Epithelial cell of esophagus (primary cell): ENCODE measurements at regions not wholly inside any gene's neighbourhood (a gene's known extent, or its start where the extent isn't known, plus 50 kb on each side); places are given as distances from the start of the nearest gene placed in this dataset.
A peak's percentile ranks its signal among the peaks of the same experiment; 100 is the strongest.

ENCODE experiments used
- DNase-seq: peaks from one replicate; pipeline ENCODE4 v3.0.0; 2010; ENCODE audit warnings: low read depth
- H3K4me3 ChIP-seq: 2 replicates; pipeline ENCODE4 v1.5.1; 2011; ENCODE audit warnings: mild to moderate bottlenecking, low read length, control low read depth
- CTCF ChIP-seq: IDR thresholded peaks from 2 replicates; pipeline ENCODE4 v1.5.1; 2011; ENCODE audit warnings: low read depth, mild to moderate bottlenecking, low read length, control low read depth, inconsistent platforms; ENCODE audit not compliant: insufficient read depth; ENCODE audit errors: missing control alignments

GRCh38 chr1:81008293-81008692, 792.4 kb upstream of the ADGRL2 start:
- no peak for DNase-seq
- TF ChIP-seq CTCF = no peak
- H3K4me3 ChIP-seq = no peak overlapping the region

- H3K4me3 ChIP-seq = no peak overlapping the region
- peak; percentile 36 for DNase-seq
- TF ChIP-seq CTCF = no peak
These were observed 793.7 kb upstream of the ADGRL2 start for GRCh38 chr1:81007024-81007423.

- no peak for TF ChIP-seq CTCF
- no peak for DNase-seq
- H3K4me3 ChIP-seq = no peak overlapping the region
These were observed 794.2 kb upstream of the ADGRL2 start for GRCh38 chr1:81006502-81006901.

GRCh38 chr1:81004011-81004410, 796.7 kb upstream of the ADGRL2 start:
- DNase-seq = no peak
- TF ChIP-seq CTCF = no peak
- no peak overlapping the region for H3K4me3 ChIP-seq

DNA sequence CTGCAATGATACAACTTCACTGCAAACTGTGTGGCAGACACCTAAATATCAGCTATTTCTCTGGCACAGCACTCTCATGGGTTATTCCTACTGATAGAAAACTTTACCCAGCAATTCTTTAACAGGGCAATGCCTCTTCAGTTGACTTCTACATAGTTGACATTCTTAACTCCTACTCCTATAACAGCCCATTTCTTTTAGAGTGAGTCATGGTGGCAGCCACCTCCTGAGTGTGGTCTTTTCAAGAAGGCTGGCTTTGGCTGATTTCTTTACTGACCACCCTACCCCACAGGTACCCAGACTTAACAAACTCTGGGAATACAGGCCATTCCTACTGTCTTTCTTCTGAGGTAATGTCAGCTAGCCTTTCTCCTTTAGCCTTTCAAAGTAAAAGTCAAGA, 805.8 kb upstream of the ADGRL2 start:
- no peak for TF ChIP-seq CTCF
- no peak overlapping the region for H3K4me3 ChIP-seq
- no peak for DNase-seq

DNA sequence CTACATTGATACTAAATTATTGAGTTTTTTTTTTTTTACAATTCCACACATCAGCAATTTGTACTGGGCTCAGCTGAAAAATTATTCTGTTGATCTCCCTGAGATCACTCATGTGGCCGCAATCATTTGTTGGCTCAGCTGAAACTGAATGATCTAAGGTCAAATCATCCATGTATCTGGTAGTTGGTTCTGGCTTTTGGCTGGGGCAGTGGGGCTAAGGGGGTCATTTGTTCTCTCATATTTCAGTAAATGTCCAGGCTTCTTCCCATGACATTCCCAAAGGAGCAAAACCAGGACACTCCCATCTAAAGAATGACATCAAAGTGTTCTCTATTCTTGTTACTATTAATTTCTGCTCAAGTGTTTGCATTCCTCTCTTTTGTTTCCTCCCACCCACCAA, 806.7 kb upstream of the ADGRL2 start:
- TF ChIP-seq CTCF = no peak
- no peak for DNase-seq

GRCh38 chr1:80993154-80993980, 807.4 kb upstream of the ADGRL2 start:
- DNase-seq = no peak
- no peak for TF ChIP-seq CTCF
- H3K4me3 ChIP-seq = no peak overlapping the region

More for the DNA sequence above, 806.7 kb upstream of the ADGRL2 start:
- H3K4me3 ChIP-seq = no peak overlapping the region
